ENCODE measurements at regions not wholly inside any gene's neighbourhood (a gene's known extent, or its start where the extent isn't known, plus 50 kb on each side); places are given as distances from the start of the nearest gene placed in this dataset.

DNA sequence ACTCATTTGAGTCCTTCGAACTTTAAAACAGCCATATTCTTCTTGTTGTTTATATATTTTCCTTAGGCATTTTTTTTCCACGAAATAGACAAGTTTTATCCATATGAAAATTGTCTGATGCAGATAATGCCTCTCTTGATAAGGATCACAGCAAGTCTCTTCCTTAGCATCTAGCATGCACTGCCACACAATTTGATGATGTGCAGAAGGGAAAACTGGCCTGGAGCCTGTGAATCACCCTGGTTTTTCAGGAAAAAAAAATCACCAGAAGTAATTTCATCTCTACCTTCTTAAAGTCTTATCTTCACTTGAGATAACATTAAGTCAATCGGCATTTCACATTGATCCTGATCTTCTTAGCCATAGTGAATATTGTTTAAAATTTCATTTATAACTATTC, 199.8 kb downstream of the TENT5A start:
- no peaks in the 10 kb centered on the region for H3K79me2 ChIP-seq (ENCODE audit: low read length)
- H3K9ac ChIP-seq (ENCODE audit: low read length), result no peak overlapping the region
- TF ChIP-seq EZH2phosphoT487 (IDR thresholded peaks at IDR 0.05; ENCODE audit: low read depth), result no peak
- TF ChIP-seq, protein P1, sequence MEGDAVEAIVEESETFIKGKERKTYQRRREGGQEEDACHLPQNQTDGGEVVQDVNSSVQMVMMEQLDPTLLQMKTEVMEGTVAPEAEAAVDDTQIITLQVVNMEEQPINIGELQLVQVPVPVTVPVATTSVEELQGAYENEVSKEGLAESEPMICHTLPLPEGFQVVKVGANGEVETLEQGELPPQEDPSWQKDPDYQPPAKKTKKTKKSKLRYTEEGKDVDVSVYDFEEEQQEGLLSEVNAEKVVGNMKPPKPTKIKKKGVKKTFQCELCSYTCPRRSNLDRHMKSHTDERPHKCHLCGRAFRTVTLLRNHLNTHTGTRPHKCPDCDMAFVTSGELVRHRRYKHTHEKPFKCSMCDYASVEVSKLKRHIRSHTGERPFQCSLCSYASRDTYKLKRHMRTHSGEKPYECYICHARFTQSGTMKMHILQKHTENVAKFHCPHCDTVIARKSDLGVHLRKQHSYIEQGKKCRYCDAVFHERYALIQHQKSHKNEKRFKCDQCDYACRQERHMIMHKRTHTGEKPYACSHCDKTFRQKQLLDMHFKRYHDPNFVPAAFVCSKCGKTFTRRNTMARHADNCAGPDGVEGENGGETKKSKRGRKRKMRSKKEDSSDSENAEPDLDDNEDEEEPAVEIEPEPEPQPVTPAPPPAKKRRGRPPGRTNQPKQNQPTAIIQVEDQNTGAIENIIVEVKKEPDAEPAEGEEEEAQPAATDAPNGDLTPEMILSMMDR (IDR thresholded peaks at IDR 0.05; ENCODE audit: low read depth, low read length), result no peak
- H3K27ac ChIP-seq (ENCODE audit: low read length), result no peak overlapping the region
- H3K4me2 ChIP-seq (ENCODE audit: low read length), result no peak overlapping the region
- H3K4me3 ChIP-seq (ENCODE audit: low read length), result no peak overlapping the region
- H2AFZ ChIP-seq (ENCODE audit: low read depth, low read length), result no peak overlapping the region
- no peaks in the 10 kb centered on the region for H3K9me3 ChIP-seq (ENCODE audit: insufficient read depth, low read length)
- no peaks in the 10 kb centered on the region for H3K36me3 ChIP-seq (replicated peaks; ENCODE audit: low read depth, low read length)
- no peaks in the 10 kb centered on the region for H4K20me1 ChIP-seq (ENCODE audit: insufficient read depth, low read length)
- no peaks in the 10 kb centered on the region for H3K4me1 ChIP-seq (ENCODE audit: low read length)
- H3K27me3 ChIP-seq (ENCODE audit: low read depth, low read length), result no peaks in the 10 kb centered on the region

DNA sequence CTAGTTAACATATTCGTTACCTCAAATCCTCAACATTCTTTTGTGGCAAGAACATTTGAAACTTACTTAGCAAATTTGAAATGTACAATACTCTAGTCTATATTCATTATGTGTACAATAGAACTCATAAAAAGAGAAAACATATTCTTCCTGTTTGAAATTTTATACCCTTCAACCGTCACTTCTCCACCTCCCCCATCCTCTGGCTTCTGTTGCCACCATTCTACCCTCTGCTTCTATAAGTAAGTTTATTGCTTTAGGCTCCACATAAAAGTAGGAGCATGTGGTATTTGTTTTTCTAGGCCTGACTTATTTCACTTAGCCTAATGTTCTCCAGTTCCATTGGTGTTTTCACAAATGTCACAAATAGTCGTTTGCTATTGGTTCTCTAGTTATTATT, 205.3 kb downstream of the TENT5A start:
- H3K9ac ChIP-seq (ENCODE audit: low read length), result no peak overlapping the region
- H3K79me2 ChIP-seq (ENCODE audit: low read length), result no peaks in the 10 kb centered on the region
- no peak overlapping the region for H3K4me2 ChIP-seq (ENCODE audit: low read length)
- H3K27me3 ChIP-seq (ENCODE audit: low read depth, low read length), result no peaks in the 10 kb centered on the region
- no peak for TF ChIP-seq EZH2phosphoT487 (IDR thresholded peaks at IDR 0.05; ENCODE audit: low read depth)
- H3K36me3 ChIP-seq (replicated peaks; ENCODE audit: low read depth, low read length), result no peaks in the 10 kb centered on the region
- H3K27ac ChIP-seq (ENCODE audit: low read length), result no peak overlapping the region
- H2AFZ ChIP-seq (ENCODE audit: low read depth, low read length), result no peak overlapping the region
- peaks cover 12% of the 10 kb centered on the region for H3K4me1 ChIP-seq (ENCODE audit: low read length)
- H4K20me1 ChIP-seq (ENCODE audit: insufficient read depth, low read length), result no peaks in the 10 kb centered on the region
- H3K9me3 ChIP-seq (ENCODE audit: insufficient read depth, low read length), result no peaks in the 10 kb centered on the region
- H3K4me3 ChIP-seq (ENCODE audit: low read length), result no peak overlapping the region

DNA sequence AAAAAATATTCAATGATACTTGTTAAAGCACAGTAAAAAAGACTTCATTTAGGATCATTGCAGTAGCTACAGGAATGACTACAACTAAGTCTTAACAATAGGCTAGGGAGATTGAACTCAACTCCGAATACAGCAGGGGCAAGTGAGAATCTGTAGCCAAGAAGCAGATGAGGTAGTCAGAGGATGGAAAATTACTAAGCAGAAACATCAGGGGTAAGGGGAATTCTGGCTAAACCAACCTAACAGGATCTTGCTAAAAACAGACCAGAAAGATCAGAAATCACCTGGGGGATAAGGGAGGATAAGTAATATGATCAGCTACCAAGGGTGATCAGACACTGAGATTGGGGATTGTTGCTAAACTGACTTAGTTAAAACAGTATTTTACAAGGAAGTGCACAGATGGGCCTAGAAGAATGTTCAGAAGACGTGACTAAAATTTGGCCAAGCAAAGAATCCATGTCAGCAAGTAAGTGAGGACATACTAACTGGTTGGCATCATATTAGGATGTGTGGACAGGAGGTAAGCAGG, 217.5 kb downstream of the TENT5A start:
- no peaks in the 10 kb centered on the region for H3K27me3 ChIP-seq (ENCODE audit: low read depth, low read length)
- no peaks in the 10 kb centered on the region for H3K9me3 ChIP-seq (ENCODE audit: insufficient read depth, low read length)
- H2AFZ ChIP-seq (ENCODE audit: low read depth, low read length), result peak overlapping the region; percentile 15; the same call in 1 of the 2 replicates
- H3K4me2 ChIP-seq (ENCODE audit: low read length), result peak overlapping the region; percentile 7
- H4K20me1 ChIP-seq (ENCODE audit: insufficient read depth, low read length), result no peaks in the 10 kb centered on the region
- no peaks in the 10 kb centered on the region for H3K79me2 ChIP-seq (ENCODE audit: low read length)
- H3K4me3 ChIP-seq (ENCODE audit: low read length), result no peak overlapping the region
- H3K27ac ChIP-seq (ENCODE audit: low read length), result no peak overlapping the region
- TF ChIP-seq, protein P1 (IDR thresholded peaks at IDR 0.05; ENCODE audit: low read depth, low read length), result no peak
- no peak for TF ChIP-seq EZH2phosphoT487 (IDR thresholded peaks at IDR 0.05; ENCODE audit: low read depth)
- peaks cover 2% of the 10 kb centered on the region for H3K36me3 ChIP-seq (replicated peaks; ENCODE audit: low read depth, low read length)
- H3K9ac ChIP-seq (ENCODE audit: low read length), result no peak overlapping the region
- H3K4me1 ChIP-seq (ENCODE audit: low read length), result peaks cover 34% of the 10 kb centered on the region

DNA sequence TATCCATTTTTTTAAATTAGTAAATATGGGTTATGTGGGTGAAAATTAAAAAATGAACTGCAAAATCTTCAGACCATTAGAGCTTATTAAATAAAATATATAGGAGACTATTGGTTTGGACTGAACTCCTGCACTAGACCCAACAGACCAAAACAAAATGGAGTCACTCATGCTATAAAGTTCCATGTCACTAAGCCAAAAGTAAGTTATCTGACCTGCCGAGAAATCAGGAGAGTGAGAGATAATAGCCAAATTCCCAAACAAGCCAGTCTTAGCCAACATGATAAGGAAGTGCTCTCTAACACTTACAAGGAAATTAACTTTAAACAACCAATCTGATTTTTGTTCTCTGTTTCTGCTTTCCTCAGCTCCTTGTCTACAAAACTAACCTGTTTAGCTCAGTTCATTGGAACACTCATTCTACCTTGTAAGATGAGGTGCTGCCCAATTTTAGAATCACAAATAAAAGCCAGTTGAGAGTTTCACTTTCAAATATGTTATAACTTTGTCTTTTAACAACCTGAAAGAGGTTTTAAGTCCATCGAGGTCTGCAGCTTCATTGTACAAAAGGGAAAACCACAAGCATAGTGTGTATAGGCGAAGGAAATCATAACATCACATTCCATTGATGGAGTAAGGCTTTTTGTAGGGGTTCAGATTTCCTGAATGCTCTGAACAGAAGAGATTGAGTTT, 220.5 kb downstream of the TENT5A start:
- no peak for TF ChIP-seq EZH2phosphoT487 (IDR thresholded peaks at IDR 0.05; ENCODE audit: low read depth)
- TF ChIP-seq, protein P1 (IDR thresholded peaks at IDR 0.05; ENCODE audit: low read depth, low read length), result no peak
- Histone ChIP-seq H3K9me3 (ENCODE audit: insufficient read depth, low read length) (no peaks in the 10 kb centered on the region), H3K4me3 (ENCODE audit: low read length) (no peak overlapping the region), H3K9ac (ENCODE audit: low read length) (no peak overlapping the region), H3K27me3 (ENCODE audit: low read depth, low read length) (no peaks in the 10 kb centered on the region), H2AFZ (ENCODE audit: low read depth, low read length) (peak overlapping the region; percentile 75), H3K4me1 (ENCODE audit: low read length) (peaks cover 21% of the 10 kb centered on the region), H4K20me1 (ENCODE audit: insufficient read depth, low read length) (no peaks in the 10 kb centered on the region), H3K4me2 (ENCODE audit: low read length) (0 out of 2 replicates have a peak overlapping the region, but pooled peaks have one; percentile 9), H3K79me2 (ENCODE audit: low read length) (no peaks in the 10 kb centered on the region), H3K27ac (ENCODE audit: low read length) (no peak overlapping the region), H3K36me3 (replicated peaks; ENCODE audit: low read depth, low read length) (no peaks in the 10 kb centered on the region)
